Vagina (tissue), 2 donors: ENCODE measurements at regions not wholly inside any gene's neighbourhood (a gene's known extent, or its start where the extent isn't known, plus 50 kb on each side); places are given as distances from the start of the nearest gene placed in this dataset.

Source experiments
- CTCF ChIP-seq, 3 experiments: fragments of 450-650 bp in 2 of 3; fragments of 200-600 bp in 1 of 3; sonication (generic) in 1 of 3; IDR thresholded peaks; one replicate each; pipeline ENCODE4 v1.5.1; 2017 to 2019; ENCODE audit warnings: antibody characterized with exemption in 3 of 3, mild to moderate bottlenecking in 2 of 3, moderate library complexity in 2 of 3
- POLR2A ChIP-seq, 2 donors: fragments of 450-650 bp; IDR thresholded peaks; one replicate each; pipeline ENCODE4 v1.6.1; 2017; ENCODE audit warnings: antibody characterized with exemption in 2 of 2, mild to moderate bottlenecking in 2 of 2, moderate library complexity in 2 of 2
- POLR2AphosphoS5 ChIP-seq, 2 donors: sonication (generic); formaldehyde crosslinking; IDR thresholded peaks; one replicate each; pipeline ENCODE4 v1.9.0; 2017; ENCODE audit warnings: antibody characterized with exemption in 2 of 2, mild to moderate bottlenecking in 2 of 2, low read depth in 1 of 2; ENCODE audit not compliant: insufficient read depth in 1 of 2

DNA sequence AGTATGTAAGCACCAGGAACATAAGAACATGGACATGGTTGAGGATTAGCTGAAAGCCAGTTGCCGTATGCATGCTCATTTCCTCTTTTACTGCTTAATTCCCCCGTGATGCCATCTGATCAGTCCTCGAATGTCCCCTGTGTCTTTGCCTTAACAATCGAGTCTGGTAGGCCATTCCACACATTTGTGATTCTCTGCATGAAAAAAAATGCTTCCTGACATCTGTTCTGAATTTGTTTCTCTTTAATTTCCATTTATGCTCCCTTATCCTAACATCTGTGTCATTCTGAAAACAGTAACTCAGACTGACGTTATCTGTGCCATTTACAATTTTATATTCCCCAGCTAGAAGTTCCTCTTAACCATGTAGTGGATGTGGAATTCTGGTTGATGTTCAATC is 158.2 kb upstream of the TOX3 start:
- TF ChIP-seq CTCF (IDR thresholded peaks at IDR 0.05) (no peak), POLR2A (IDR thresholded peaks at IDR 0.05) (no peak), POLR2AphosphoS5 (IDR thresholded peaks at IDR 0.05; ENCODE audit: insufficient read depth in 1 of 2, low read depth in 1 of 2) (no peak)
